HG03103 (cell line): ENCODE measurements at regions not wholly inside any gene's neighbourhood (a gene's known extent, or its start where the extent isn't known, plus 50 kb on each side); places are given as distances from the start of the nearest gene placed in this dataset.

Experiments used
- ATAC-seq: cut with Tn5 transposase; IDR thresholded peaks from one replicate; pipeline ENCODE4 v1.9.1; 2021; ENCODE audit warnings: low read depth; ENCODE audit not compliant: unreplicated experiment

- no peak for ATAC-seq
These were observed 258.3 kb upstream of the TCF21 start for GRCh38 chr6:133630651-133631050.

- ATAC-seq, result no peak
These were observed 257.5 kb upstream of the TCF21 start for GRCh38 chr6:133631421-133631820.

- no peak for ATAC-seq
These were observed 256.7 kb upstream of the TCF21 start for GRCh38 chr6:133632206-133632605.

GRCh38 chr6:133632906-133633305 lies 256.0 kb upstream of the TCF21 start:
- no peak for ATAC-seq

GRCh38 chr6:133634474-133634873 lies 254.4 kb upstream of the TCF21 start:
- no peak for ATAC-seq

- no peak for ATAC-seq
These were observed 253.5 kb upstream of the TCF21 start for GRCh38 chr6:133635447-133635846.

- no peak for ATAC-seq
These were observed 251.5 kb upstream of the TCF21 start for GRCh38 chr6:133637436-133637835.

- ATAC-seq, result no peak
These were observed 251.0 kb upstream of the TCF21 start for GRCh38 chr6:133637874-133638273.

- no peak for ATAC-seq
These were observed 247.8 kb upstream of the TCF21 start for GRCh38 chr6:133641104-133641503.

GRCh38 chr6:133644548-133644891 lies 244.4 kb upstream of the TCF21 start:
- no peak for ATAC-seq

GRCh38 chr6:133644892-133645619 lies 243.9 kb upstream of the TCF21 start:
- ATAC-seq, result no peak

GRCh38 chr6:133645966-133646740 lies 242.8 kb upstream of the TCF21 start:
- ATAC-seq, result no peak

GRCh38 chr6:133648581-133648980 lies 240.3 kb upstream of the TCF21 start:
- ATAC-seq, result no peak

- ATAC-seq, result no peak
These were observed 217.5 kb upstream of the TCF21 start for GRCh38 chr6:133671376-133671775.

- no peak for ATAC-seq
These were observed 215.9 kb upstream of the TCF21 start for GRCh38 chr6:133673056-133673455.

GRCh38 chr6:133674661-133675060 lies 214.3 kb upstream of the TCF21 start:
- ATAC-seq, result no peak

GRCh38 chr6:133680994-133681393 lies 207.9 kb upstream of the TCF21 start:
- ATAC-seq, result no peak

- no peak for ATAC-seq
These were observed 207.0 kb upstream of the TCF21 start for GRCh38 chr6:133681891-133682290.

GRCh38 chr6:133682506-133683307 lies 206.2 kb upstream of the TCF21 start:
- no peak for ATAC-seq

GRCh38 chr6:133683308-133683580 lies 205.7 kb upstream of the TCF21 start:
- ATAC-seq, result no peak

- no peak for ATAC-seq
These were observed 205.3 kb upstream of the TCF21 start for GRCh38 chr6:133683606-133684005.
